ENCODE measurements at regions not wholly inside any gene's neighbourhood (a gene's known extent, or its start where the extent isn't known, plus 50 kb on each side); places are given as distances from the start of the nearest gene placed in this dataset.
"Not testable (repeated sequence)": the region's sequence is repeated elsewhere in the genome, so short reads cannot be mapped to it uniquely, and the experiment has no call there.

GRCh38 chr7:57198801-57199200 lies 66.6 kb upstream of the ZNF479 start:
- no peaks in the 10 kb centered on the region for H3K27me3 ChIP-seq (ENCODE audit: low read depth, low read length)
- no peaks in the 10 kb centered on the region for H3K36me3 ChIP-seq (ENCODE audit: control insufficient read depth in 1 of 2, insufficient read depth in 2 of 2, low read length in 2 of 2)
- peaks cover 0 to 30% of the 10 kb centered on the region in 2 donors for H3K9me3 ChIP-seq (ENCODE audit: control insufficient read depth in 1 of 2, low read length in 2 of 2)
- H3K4me1 ChIP-seq (ENCODE audit: control insufficient read depth in 1 of 2, insufficient read depth in 2 of 2, low read length in 2 of 2), result no peaks in the 10 kb centered on the region
- H3K27ac ChIP-seq (ENCODE audit: low read length), result no peak overlapping the region
- no peak overlapping the region for H3K4me3 ChIP-seq (ENCODE audit: low read depth in 1 of 2, low read length in 2 of 2)

DNA sequence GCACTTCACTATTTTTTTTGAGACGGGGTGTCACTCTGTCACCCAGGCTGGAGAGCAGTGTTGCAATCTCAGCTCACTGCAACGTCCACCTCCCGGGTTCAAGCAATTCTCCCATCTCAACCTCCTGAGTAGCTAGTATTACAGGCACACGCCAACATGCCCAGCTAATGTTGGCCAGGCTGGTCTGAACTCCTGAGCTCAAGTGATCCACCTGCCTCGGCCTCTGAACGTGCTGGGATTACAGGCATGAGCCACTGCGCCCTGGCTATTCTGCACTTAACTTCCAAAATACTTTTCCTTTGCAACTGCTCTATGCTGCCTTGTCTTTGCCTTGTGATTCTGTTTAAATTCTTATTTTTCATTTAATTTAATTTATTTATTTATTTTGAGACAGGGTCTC lies 67.0 kb upstream of the ZNF479 start:
- Histone ChIP-seq H3K4me3 (ENCODE audit: low read depth in 1 of 2, low read length in 2 of 2) (no peak overlapping the region), H3K4me1 (ENCODE audit: control insufficient read depth in 1 of 2, insufficient read depth in 2 of 2, low read length in 2 of 2) (no peaks in the 10 kb centered on the region), H3K27ac (ENCODE audit: low read length) (no peak overlapping the region), H3K36me3 (ENCODE audit: control insufficient read depth in 1 of 2, insufficient read depth in 2 of 2, low read length in 2 of 2) (no peaks in the 10 kb centered on the region), H3K27me3 (ENCODE audit: low read depth, low read length) (no peaks in the 10 kb centered on the region), H3K9me3 (ENCODE audit: control insufficient read depth in 1 of 2, low read length in 2 of 2) (peaks cover 0 to 34% of the 10 kb centered on the region in 2 donors)

DNA sequence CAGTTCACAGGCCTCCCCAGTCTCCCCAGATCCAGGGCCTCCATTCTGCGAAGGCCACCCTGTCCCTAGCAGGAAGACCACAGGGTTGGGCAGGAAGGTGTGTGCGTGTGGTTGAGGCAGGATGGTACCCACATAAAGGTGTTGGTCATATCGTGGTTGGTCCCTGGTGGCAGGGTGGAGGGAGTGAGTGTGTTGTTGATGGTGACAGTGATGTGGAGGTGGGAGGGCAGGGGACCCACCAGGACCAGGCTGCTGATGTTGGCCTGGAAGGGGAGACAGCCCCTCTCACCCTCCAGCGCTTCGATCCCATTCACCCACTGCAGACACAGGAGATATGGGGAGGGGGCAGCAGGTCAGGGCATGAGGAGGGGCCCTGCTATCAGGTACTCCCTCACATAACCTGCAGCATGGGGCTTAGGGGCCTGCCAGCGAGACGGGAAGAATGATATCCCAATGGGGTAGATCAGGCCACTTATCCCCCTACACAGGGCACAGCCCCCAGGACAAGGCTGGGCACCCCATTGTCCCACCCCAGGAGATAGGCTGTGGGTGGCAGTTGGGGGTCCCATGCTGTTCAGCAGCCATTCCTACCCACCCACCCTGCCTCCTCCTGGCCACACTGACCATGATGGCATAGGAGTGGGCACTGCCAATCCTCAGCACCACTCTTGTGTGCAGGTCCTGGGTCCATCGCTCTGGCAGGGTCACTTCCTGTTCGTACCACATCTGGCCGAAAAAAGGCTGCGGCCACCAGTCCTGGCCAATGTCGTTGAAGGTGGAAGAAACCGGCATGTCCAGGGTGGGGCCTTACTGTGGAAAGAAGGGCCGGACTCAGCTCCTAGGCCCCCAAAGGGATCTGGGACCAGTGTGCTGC lies 69.0 kb upstream of the ZNF479 start:
- H3K36me3 ChIP-seq (ENCODE audit: control insufficient read depth in 1 of 2, insufficient read depth in 2 of 2, low read length in 2 of 2), result no peaks in the 10 kb centered on the region
- peaks cover 0 to 41% of the 10 kb centered on the region in 2 donors for H3K9me3 ChIP-seq (ENCODE audit: control insufficient read depth in 1 of 2, low read length in 2 of 2)
- H3K4me1 ChIP-seq (ENCODE audit: control insufficient read depth in 1 of 2, insufficient read depth in 2 of 2, low read length in 2 of 2), result no peaks in the 10 kb centered on the region
- H3K27ac ChIP-seq (ENCODE audit: low read length), result no peak overlapping the region
- H3K4me3 ChIP-seq (ENCODE audit: low read depth in 1 of 2, low read length in 2 of 2), result peak overlapping the region in 1 of 2 donors; percentile 12
- no peaks in the 10 kb centered on the region for H3K27me3 ChIP-seq (ENCODE audit: low read depth, low read length)

- no peaks in the 10 kb centered on the region for H3K4me1 ChIP-seq (ENCODE audit: control insufficient read depth in 1 of 2, insufficient read depth in 2 of 2, low read length in 2 of 2)
- H3K36me3 ChIP-seq (ENCODE audit: control insufficient read depth in 1 of 2, insufficient read depth in 2 of 2, low read length in 2 of 2), result no peaks in the 10 kb centered on the region
- no peak overlapping the region for H3K27ac ChIP-seq (ENCODE audit: low read length)
- H3K9me3 ChIP-seq (ENCODE audit: control insufficient read depth in 1 of 2, low read length in 2 of 2), result peaks cover 0 to 41% of the 10 kb centered on the region in 2 donors
- H3K27me3 ChIP-seq (ENCODE audit: low read depth, low read length), result no peaks in the 10 kb centered on the region
- no peak overlapping the region for H3K4me3 ChIP-seq (ENCODE audit: low read depth in 1 of 2, low read length in 2 of 2)
Observed at GRCh38 chr7:57201895-57202210, 69.6 kb upstream of the ZNF479 start.

GRCh38 chr7:57202274-57202673 lies 70.0 kb upstream of the ZNF479 start:
- Histone ChIP-seq H3K4me3 (ENCODE audit: low read depth in 1 of 2, low read length in 2 of 2) (no peak overlapping the region), H3K27ac (ENCODE audit: low read length) (no peak overlapping the region), H3K36me3 (ENCODE audit: control insufficient read depth in 1 of 2, insufficient read depth in 2 of 2, low read length in 2 of 2) (no peaks in the 10 kb centered on the region), H3K9me3 (ENCODE audit: control insufficient read depth in 1 of 2, low read length in 2 of 2) (peaks cover 0 to 41% of the 10 kb centered on the region in 2 donors), H3K4me1 (ENCODE audit: control insufficient read depth in 1 of 2, insufficient read depth in 2 of 2, low read length in 2 of 2) (no peaks in the 10 kb centered on the region), H3K27me3 (ENCODE audit: low read depth, low read length) (no peaks in the 10 kb centered on the region)

DNA sequence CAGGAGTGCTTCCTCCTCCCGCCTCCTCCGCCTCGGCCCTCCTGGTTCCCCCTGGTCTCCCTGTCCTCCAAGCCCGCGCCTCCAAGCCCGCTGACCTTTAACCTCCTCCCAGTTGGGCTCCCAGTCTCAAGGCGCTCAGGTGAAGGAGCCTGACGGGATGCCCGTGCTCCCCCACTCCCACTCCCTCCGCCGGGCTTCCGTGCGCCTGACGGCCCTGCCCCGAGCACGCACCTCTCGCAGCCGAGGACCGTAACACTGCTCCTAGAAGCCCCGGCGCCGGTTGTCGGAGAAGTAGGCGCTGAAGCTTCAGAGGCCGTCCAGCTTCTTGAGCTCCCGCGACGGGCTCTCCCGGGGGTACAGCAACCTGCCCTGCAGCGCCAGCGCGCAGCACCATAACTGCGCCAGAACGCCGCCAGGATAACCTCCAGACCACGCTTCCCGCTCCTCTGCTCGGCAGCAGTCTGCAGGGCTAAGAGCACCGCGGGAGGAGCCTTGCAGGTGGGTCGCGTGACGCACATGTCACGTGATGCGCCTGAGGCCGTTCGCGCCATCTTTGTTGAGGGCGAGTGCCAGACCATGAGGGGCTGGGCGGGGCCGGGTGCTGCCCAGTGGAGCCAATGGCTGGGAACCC lies 71.0 kb upstream of the ZNF479 start:
- no peaks in the 10 kb centered on the region for H3K27me3 ChIP-seq (ENCODE audit: low read depth, low read length)
- H3K36me3 ChIP-seq (ENCODE audit: control insufficient read depth in 1 of 2, insufficient read depth in 2 of 2, low read length in 2 of 2), result no peaks in the 10 kb centered on the region
- H3K9me3 ChIP-seq (ENCODE audit: control insufficient read depth in 1 of 2, low read length in 2 of 2), result peaks cover 0 to 47% of the 10 kb centered on the region in 2 donors
- no peak overlapping the region for H3K27ac ChIP-seq (ENCODE audit: low read length)
- no peaks in the 10 kb centered on the region for H3K4me1 ChIP-seq (ENCODE audit: control insufficient read depth in 1 of 2, insufficient read depth in 2 of 2, low read length in 2 of 2)
- peak overlapping the region in 1 of 2 donors; percentile 45 for H3K4me3 ChIP-seq (ENCODE audit: low read depth in 1 of 2, low read length in 2 of 2)

DNA sequence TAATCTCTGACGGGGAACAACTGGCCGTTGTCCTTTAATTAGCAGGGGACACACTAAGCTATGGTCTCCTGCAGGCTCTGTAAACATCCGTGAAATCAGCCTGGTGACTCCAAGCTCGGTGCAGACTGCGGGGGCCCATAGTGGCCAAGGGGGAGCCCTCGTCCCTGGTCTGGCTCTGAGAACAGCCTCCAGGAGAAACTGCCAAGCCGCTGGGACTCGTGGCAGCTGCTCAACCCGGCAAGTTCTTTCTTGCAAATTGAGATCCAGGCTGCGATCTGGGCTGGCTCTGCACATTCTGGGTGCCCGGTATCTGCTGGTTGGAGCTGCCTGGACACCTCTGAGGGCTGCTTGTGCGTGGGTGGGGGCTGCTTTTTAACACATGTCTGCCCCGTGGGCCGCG lies 71.6 kb upstream of the ZNF479 start:
- H3K4me3 ChIP-seq (ENCODE audit: low read depth in 1 of 2, low read length in 2 of 2), result peak overlapping the region in 1 of 2 donors; percentile 45
- not testable (repeated sequence) for H3K27me3 ChIP-seq (ENCODE audit: low read depth, low read length); H3K4me1 ChIP-seq (ENCODE audit: control insufficient read depth in 1 of 2, insufficient read depth in 2 of 2, low read length in 2 of 2); H3K27ac ChIP-seq (ENCODE audit: low read length); H3K36me3 ChIP-seq (ENCODE audit: control insufficient read depth in 1 of 2, insufficient read depth in 2 of 2, low read length in 2 of 2)
- H3K9me3 ChIP-seq (ENCODE audit: control insufficient read depth in 1 of 2, low read length in 2 of 2), result peaks cover 0 to 48% of the 10 kb centered on the region in 2 donors

DNA sequence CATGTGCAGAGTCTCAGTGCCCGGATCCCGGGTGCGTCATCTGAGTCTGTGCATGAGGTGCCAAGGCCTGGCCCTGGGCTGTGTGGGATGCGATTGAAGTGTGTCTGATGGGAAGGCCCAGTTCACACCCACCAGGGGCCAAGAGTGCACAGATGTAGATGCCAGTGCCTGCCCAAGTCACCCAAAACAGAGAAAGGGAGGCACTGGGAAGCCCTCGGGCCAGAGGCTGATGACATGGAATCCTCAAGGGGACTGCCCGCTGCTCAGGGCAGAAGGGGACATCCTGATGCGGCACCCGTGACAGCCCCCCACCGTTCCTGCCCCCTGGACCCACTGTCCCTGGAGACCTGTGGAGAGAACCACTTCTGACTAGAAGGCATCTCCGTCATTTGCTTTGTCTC lies 72.2 kb upstream of the ZNF479 start:
- peak overlapping the region in 1 of 2 donors; percentile 24 for H3K4me3 ChIP-seq (ENCODE audit: low read depth in 1 of 2, low read length in 2 of 2)

DNA sequence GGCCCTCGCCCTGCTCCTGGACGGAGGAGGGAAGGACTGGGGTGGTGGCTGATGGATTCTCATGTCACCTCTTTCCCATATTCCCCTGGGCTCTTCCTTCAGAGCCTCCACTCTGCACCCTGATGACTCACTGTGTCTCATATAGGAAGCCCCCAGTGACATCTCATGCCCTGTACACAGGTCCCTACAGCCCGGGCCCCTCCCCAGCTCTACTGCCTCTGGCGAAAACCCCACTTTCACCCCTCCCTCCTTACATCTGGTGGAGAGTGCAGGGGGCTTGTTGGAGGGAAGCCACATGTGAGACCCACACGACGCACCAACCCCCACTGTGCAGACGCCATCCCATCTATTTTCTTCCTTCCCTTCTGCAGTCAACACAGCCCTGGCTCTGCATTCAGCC lies 72.8 kb upstream of the ZNF479 start:
- Histone ChIP-seq H3K4me1 (ENCODE audit: control insufficient read depth in 1 of 2, insufficient read depth in 2 of 2, low read length in 2 of 2) (no peaks in the 10 kb centered on the region), H3K4me3 (ENCODE audit: low read depth in 1 of 2, low read length in 2 of 2) (peak overlapping the region in 1 of 2 donors; percentile 7), H3K27ac (ENCODE audit: low read length) (no peak overlapping the region), H3K27me3 (ENCODE audit: low read depth, low read length) (no peaks in the 10 kb centered on the region), H3K9me3 (ENCODE audit: control insufficient read depth in 1 of 2, low read length in 2 of 2) (peaks cover 0 to 48% of the 10 kb centered on the region in 2 donors), H3K36me3 (ENCODE audit: control insufficient read depth in 1 of 2, insufficient read depth in 2 of 2, low read length in 2 of 2) (no peaks in the 10 kb centered on the region)

More for the DNA sequence above, 72.2 kb upstream of the ZNF479 start:
- Histone ChIP-seq H3K9me3 (ENCODE audit: control insufficient read depth in 1 of 2, low read length in 2 of 2) (peaks cover 0 to 48% of the 10 kb centered on the region in 2 donors), H3K36me3 (ENCODE audit: control insufficient read depth in 1 of 2, insufficient read depth in 2 of 2, low read length in 2 of 2) (no peaks in the 10 kb centered on the region), H3K27ac (ENCODE audit: low read length) (no peak overlapping the region), H3K27me3 (ENCODE audit: low read depth, low read length) (no peaks in the 10 kb centered on the region), H3K4me1 (ENCODE audit: control insufficient read depth in 1 of 2, insufficient read depth in 2 of 2, low read length in 2 of 2) (no peaks in the 10 kb centered on the region)

DNA sequence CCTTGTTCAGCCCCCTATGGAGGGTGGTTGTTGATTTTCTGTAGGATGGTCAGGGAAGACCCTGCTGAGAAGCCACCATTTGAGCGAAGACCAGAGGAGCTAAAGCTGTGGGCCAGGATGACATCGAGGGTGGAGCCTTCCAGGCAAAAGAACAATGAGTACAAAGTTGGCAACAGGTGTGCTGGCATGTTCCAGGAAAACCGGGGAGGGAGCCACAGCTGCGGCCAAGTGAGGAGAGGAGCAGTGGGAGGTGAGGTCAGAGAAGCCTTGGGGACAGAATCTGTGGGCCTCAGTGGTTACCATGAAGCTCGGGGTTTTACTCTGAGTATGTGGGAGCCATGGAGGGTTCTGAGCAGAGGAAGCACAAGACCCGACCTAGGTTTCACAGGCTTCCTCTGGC lies 75.6 kb upstream of the ZNF479 start:
- no peak overlapping the region for H3K4me3 ChIP-seq (ENCODE audit: low read depth in 1 of 2, low read length in 2 of 2)
- H3K9me3 ChIP-seq (ENCODE audit: control insufficient read depth in 1 of 2, low read length in 2 of 2), result peaks cover 0 to 30% of the 10 kb centered on the region in 2 donors
- no peak overlapping the region for H3K27ac ChIP-seq (ENCODE audit: low read length)
- H3K4me1 ChIP-seq (ENCODE audit: control insufficient read depth in 1 of 2, insufficient read depth in 2 of 2, low read length in 2 of 2), result no peaks in the 10 kb centered on the region
- H3K36me3 ChIP-seq (ENCODE audit: control insufficient read depth in 1 of 2, insufficient read depth in 2 of 2, low read length in 2 of 2), result no peaks in the 10 kb centered on the region
- H3K27me3 ChIP-seq (ENCODE audit: low read depth, low read length), result no peaks in the 10 kb centered on the region

DNA sequence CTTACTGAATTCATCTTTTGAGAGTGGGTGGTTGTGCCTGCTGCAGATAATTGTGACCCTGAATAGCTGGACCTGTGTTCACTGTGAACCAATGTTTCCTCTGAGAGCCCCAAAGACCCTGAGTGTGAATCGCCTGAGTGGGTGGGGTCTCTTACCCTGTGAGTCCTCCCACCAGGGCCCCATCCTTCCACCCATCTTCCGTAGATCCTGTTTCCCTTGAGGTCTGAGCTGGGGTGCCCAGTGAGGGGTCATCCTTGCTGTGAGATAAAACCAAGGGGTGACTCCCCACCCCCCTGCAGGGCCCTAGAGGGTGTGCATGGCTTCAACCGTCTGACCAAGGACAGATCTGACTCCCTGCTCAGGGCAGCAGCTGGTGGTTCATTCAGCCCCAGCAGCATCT lies 78.0 kb upstream of the ZNF479 start:
- H3K9me3 ChIP-seq (ENCODE audit: control insufficient read depth in 1 of 2, low read length in 2 of 2), result peaks cover 0 to 22% of the 10 kb centered on the region in 2 donors
- no peaks in the 10 kb centered on the region for H3K36me3 ChIP-seq (ENCODE audit: control insufficient read depth in 1 of 2, insufficient read depth in 2 of 2, low read length in 2 of 2)

More for the DNA sequence above, 78.0 kb upstream of the ZNF479 start:
- Histone ChIP-seq H3K27me3 (ENCODE audit: low read depth, low read length) (no peaks in the 10 kb centered on the region), H3K4me1 (ENCODE audit: control insufficient read depth in 1 of 2, insufficient read depth in 2 of 2, low read length in 2 of 2) (no peaks in the 10 kb centered on the region), H3K4me3 (ENCODE audit: low read depth in 1 of 2, low read length in 2 of 2) (no peak overlapping the region), H3K27ac (ENCODE audit: low read length) (no peak overlapping the region)
